Spleen (tissue), 11 donors: ENCODE measurements at regions not wholly inside any gene's neighbourhood (a gene's known extent, or its start where the extent isn't known, plus 50 kb on each side); places are given as distances from the start of the nearest gene placed in this dataset.

Source experiments
- DNase-seq: peaks from one replicate; pipeline ENCODE4 v3.0.0-alpha.2; 2020
- H3K27ac ChIP-seq, 8 donors: fragments of 200-600 bp; sonication (generic) in 7 of 8; 1 replicate in 4 of 8; 2 replicates in 4 of 8; pipeline versions ENCODE4 v1.5.0 to v1.8.0; 2016 to 2021; ENCODE audit warnings: inconsistent platforms in 4 of 8, mild to moderate bottlenecking in 4 of 8, moderate library complexity in 1 of 8
- H3K27me3 ChIP-seq, 7 donors: fragments of 200-600 bp; sonication (generic) in 6 of 7; replicated peaks in 1 of 7; 1 replicate in 4 of 7; 2 replicates in 3 of 7; pipeline versions ENCODE4 v1.5.0 to v1.8.0; 2016 to 2021; ENCODE audit warnings: inconsistent platforms in 3 of 7, mild to moderate bottlenecking in 1 of 7
- H3K36me3 ChIP-seq, 6 donors: fragments of 200-600 bp; sonication (generic) in 5 of 6; 1 replicate in 4 of 6; 2 replicates in 2 of 6; pipeline versions ENCODE4 v1.5.0 to v1.8.0; 2016 to 2021; ENCODE audit warnings: inconsistent platforms in 2 of 6
- H3K4me1 ChIP-seq, 6 donors: fragments of 200-600 bp; sonication (generic) in 5 of 6; 1 replicate in 3 of 6; 2 replicates in 3 of 6; pipeline versions ENCODE4 v1.5.0 to v1.8.0; 2016 to 2021; ENCODE audit warnings: inconsistent platforms in 3 of 6
- H3K4me3 ChIP-seq, 8 donors: fragments of 200-600 bp; sonication (generic) in 7 of 8; 1 replicate in 4 of 8; 2 replicates in 4 of 8; pipeline versions ENCODE4 v1.5.0 to v1.8.0; 2016 to 2021; ENCODE audit warnings: inconsistent platforms in 4 of 8, mild to moderate bottlenecking in 4 of 8, moderate library complexity in 2 of 8
- H3K9me3 ChIP-seq, 8 donors: fragments of 200-600 bp; sonication (generic) in 7 of 8; 1 replicate in 4 of 8; 2 replicates in 4 of 8; pipeline versions ENCODE4 v1.5.0 to v1.8.0; 2016 to 2021; ENCODE audit warnings: inconsistent platforms in 4 of 8
- CTCF ChIP-seq, 11 experiments: fragments of 200-600 bp in 7 of 11; fragments of 450-650 bp in 4 of 11; sonication (generic) in 4 of 11; IDR thresholded peaks in 8 of 11; conservative IDR thresholded peaks in 3 of 11; 1 replicate in 7 of 11; 2 replicates in 4 of 11; pipeline versions ENCODE4 v1.4.0 to v1.8.0; 2016 to 2021; ENCODE audit warnings: antibody characterized with exemption in 11 of 11, inconsistent platforms in 4 of 11, mild to moderate bottlenecking in 1 of 11
- POLR2A ChIP-seq, 3 donors: fragments of 450-650 bp; IDR thresholded peaks; one replicate each; pipeline ENCODE4 v1.5.1; 2017; ENCODE audit warnings: antibody characterized with exemption in 3 of 3, mild to moderate bottlenecking in 1 of 3
- POLR2AphosphoS5 ChIP-seq, 3 donors: sonication (generic); formaldehyde crosslinking; IDR thresholded peaks; one replicate each; pipeline ENCODE4 v1.5.1; 2017; ENCODE audit warnings: antibody characterized with exemption in 3 of 3
- WGBS, 5 donors: extraction: QIAGEN DNeasy Blood & Tissue Kit in 3 of 5; methylation state at CpG; one replicate each; pipeline versions ENCODE4 v1.1.5 to v1.1.7; 2013 to 2018; 5-methylcytosine and 5-hydroxymethylcytosine counted together
- intact Hi-C: fragments of 100-400 bp; cut with DNase I; formaldehyde crosslinking; loops from one replicate; pipeline ENCODE4 v1.15.0; 2023; ENCODE audit warnings: low total_unique reads
- donor health status: healthy with polysubstance abuse.
- donor health status: DM: no; HTN: no; CAD: no; lungs with moderate emphysema.
- donor health status: DM: no; HTN: no; CAD: no.
- donor health status: Bipolar disorder and iron deficiency.
- donor health status: healthy.
- donor health status: DM: no; HTN: no; CAD: no.
- donor health status: DM: yes; HTN: yes; CAD: no.

GRCh38 chr16:8168016-8168415 lies 422.3 kb downstream of the TMEM114 start:
- no peak for DNase-seq
- Histone ChIP-seq H3K9me3 (peaks cover 0 to 4% (median 0%) of the 10 kb centered on the region in 8 donors), H3K36me3 (no peaks in the 10 kb centered on the region), H3K27me3 (peaks cover 0 to 6% (median 0%) of the 10 kb centered on the region in 7 donors), H3K4me1 (no peaks in the 10 kb centered on the region), H3K27ac (no peak overlapping the region), H3K4me3 (no peak overlapping the region)
- 57 to 82% (median 68%) methylated on average over 10 of the region's 10 CpGs for WGBS, 5 donors
- no peak for TF ChIP-seq POLR2A (IDR thresholded peaks at IDR 0.05)
- TF ChIP-seq CTCF (IDR thresholded peaks at IDR 0.05 in 8 of 11, conservative IDR thresholded peaks at IDR 0.05 in 3 of 11): no peak
- no peak for TF ChIP-seq POLR2AphosphoS5 (IDR thresholded peaks at IDR 0.05)
- intact Hi-C loops: no loop called here

- H3K4me1 ChIP-seq: no peaks in the 10 kb centered on the region
- intact Hi-C loops: no loop called here
- H3K27ac ChIP-seq: no peak overlapping the region
- 86 to 94% (median 90%) methylated on average over 5 of the region's 5 CpGs for WGBS, 5 donors
- no peak for TF ChIP-seq CTCF (IDR thresholded peaks at IDR 0.05 in 8 of 11, conservative IDR thresholded peaks at IDR 0.05 in 3 of 11)
- TF ChIP-seq POLR2AphosphoS5 (IDR thresholded peaks at IDR 0.05): no peak
- TF ChIP-seq POLR2A (IDR thresholded peaks at IDR 0.05): no peak
- no peak overlapping the region for H3K4me3 ChIP-seq
- H3K36me3 ChIP-seq: no peaks in the 10 kb centered on the region
- H3K9me3 ChIP-seq: peaks cover 0 to 8% (median 0%) of the 10 kb centered on the region in 8 donors
- no peak for DNase-seq
- H3K27me3 ChIP-seq: peaks cover 0 to 3% (median 0%) of the 10 kb centered on the region in 7 donors
Observed at GRCh38 chr16:8167436-8167835, 422.9 kb downstream of the TMEM114 start.

- no peak for TF ChIP-seq CTCF (IDR thresholded peaks at IDR 0.05 in 8 of 11, conservative IDR thresholded peaks at IDR 0.05 in 3 of 11)
- no peak for TF ChIP-seq POLR2A (IDR thresholded peaks at IDR 0.05)
- no peak for TF ChIP-seq POLR2AphosphoS5 (IDR thresholded peaks at IDR 0.05)
- Histone ChIP-seq H3K4me3 (no peak overlapping the region), H3K36me3 (no peaks in the 10 kb centered on the region), H3K27me3 (no peaks in the 10 kb centered on the region), H3K4me1 (no peaks in the 10 kb centered on the region), H3K27ac (no peak overlapping the region), H3K9me3 (peaks cover 0 to 27% (median 16%) of the 10 kb centered on the region in 8 donors)
- no peak for DNase-seq
- 81 to 94% (median 89%) methylated on average over 5 of the region's 5 CpGs for WGBS, 5 donors
- intact Hi-C loops: no loop called here
Observed at GRCh38 chr16:8158051-8158450, 432.3 kb downstream of the TMEM114 start.

GRCh38 chr16:8155275-8155674 lies 435.0 kb downstream of the TMEM114 start:
- no peaks in the 10 kb centered on the region for H3K36me3 ChIP-seq
- no peak for DNase-seq
- no peaks in the 10 kb centered on the region for H3K4me1 ChIP-seq
- WGBS, 5 donors: 41 to 68% (median 50%) methylated on average over 2 of the region's 2 CpGs
- H3K9me3 ChIP-seq: peaks cover 0 to 41% (median 18%) of the 10 kb centered on the region in 8 donors
- H3K27me3 ChIP-seq: no peaks in the 10 kb centered on the region
- TF ChIP-seq POLR2AphosphoS5 (IDR thresholded peaks at IDR 0.05) (no peak), CTCF (IDR thresholded peaks at IDR 0.05 in 8 of 11, conservative IDR thresholded peaks at IDR 0.05 in 3 of 11) (no peak), POLR2A (IDR thresholded peaks at IDR 0.05) (no peak)
- intact Hi-C loops: no loop called here
- no peak overlapping the region for H3K27ac ChIP-seq
- no peak overlapping the region for H3K4me3 ChIP-seq
